ENCODE measurements at regions not wholly inside any gene's neighbourhood (a gene's known extent, or its start where the extent isn't known, plus 50 kb on each side); places are given as distances from the start of the nearest gene placed in this dataset.

DNA sequence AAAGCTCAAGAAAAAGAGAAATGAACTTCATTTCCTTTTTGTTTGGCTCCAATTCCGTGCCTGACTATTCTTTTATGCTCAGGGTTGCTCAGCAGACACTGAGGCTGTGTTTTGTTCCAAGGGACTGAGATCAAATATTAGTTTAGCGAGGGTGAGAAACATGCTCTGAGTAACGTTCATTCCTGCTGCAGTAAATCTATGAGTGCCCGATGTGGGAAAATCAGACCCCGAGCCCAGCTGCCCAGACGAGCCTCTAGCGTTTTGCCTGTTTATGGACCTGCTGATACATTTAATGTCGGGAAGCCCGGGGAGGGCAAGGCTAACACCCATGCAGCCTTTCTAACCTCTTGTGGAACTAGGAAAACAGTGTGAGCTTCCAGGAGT, 119.2 kb downstream of the VAPA start:
- no peak for DNase-seq (ENCODE audit: low spot score)

DNA sequence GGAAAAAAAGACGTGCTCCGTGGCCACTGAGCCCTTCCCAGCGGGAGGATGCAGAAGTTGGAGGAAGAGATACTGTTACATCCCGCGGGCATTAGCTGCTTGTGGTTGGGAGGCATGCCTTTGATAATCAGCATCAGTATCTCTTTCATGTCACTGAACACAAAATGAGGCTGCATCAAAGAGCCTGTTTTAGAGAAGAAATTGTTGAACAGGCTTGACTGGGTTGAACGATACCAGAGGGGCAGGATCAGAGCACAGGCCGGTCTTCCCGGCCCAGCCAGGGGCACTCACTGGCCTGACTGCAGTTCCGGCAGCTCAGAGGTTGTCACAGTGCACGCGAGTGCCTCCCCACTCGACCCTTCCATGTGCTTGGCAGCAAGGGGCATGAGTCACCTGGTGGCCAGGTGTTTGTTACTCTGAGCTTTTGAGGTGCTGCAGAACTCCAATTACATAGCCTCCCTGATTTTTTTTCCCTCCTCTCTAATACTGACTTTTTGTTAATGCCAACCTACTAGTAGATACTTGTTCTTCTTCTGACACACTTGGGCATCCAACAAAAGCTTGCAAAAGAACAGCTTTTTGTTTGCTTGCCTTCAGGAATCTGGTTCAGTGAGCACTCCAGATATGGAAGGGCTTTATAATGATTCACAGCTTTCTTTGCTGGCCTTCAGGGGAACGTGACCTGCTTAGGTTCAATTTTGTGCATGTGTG, 121.6 kb downstream of the VAPA start:
- no peak for DNase-seq (ENCODE audit: low spot score)

DNA sequence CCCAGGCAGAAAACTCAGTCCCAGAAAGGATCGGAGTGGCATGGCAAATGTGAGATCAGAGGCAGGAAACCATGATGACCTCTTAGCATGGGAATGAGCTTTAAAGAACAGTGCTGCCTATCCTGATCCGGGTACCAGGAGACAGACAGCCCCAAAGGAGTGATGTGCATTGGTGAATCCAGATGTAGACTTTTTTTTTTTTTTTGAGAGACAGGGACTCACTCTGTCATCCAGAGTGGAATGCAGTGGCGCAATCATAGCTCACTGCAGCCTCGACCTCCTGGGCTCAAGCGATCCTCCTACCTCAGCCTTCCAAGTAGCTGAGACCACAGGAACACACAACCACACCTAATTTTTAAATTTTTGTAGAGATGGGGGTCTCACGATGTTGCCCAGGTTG, 122.7 kb downstream of the VAPA start:
- no peak for DNase-seq (ENCODE audit: low spot score)

DNA sequence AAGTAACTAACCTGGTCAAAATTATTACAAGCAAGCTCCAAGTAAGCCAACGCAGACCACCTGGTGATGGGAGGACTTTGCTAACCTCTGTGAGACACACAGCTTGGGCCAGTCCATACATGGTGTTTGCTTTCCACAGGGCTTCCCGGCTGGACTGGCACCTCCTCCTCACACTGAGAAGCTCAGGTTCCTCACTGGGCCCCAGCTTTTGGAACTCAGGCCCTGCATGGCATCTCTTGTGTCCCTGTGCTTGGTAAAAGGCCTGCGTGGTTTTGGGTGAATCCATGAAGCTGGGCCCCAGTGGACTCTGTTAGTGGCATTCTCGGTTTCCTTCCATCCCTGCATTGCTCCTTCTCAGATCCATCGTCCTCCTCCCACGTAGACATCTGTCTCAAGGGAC, 123.4 kb downstream of the VAPA start:
- no peak for DNase-seq (ENCODE audit: low spot score)

DNA sequence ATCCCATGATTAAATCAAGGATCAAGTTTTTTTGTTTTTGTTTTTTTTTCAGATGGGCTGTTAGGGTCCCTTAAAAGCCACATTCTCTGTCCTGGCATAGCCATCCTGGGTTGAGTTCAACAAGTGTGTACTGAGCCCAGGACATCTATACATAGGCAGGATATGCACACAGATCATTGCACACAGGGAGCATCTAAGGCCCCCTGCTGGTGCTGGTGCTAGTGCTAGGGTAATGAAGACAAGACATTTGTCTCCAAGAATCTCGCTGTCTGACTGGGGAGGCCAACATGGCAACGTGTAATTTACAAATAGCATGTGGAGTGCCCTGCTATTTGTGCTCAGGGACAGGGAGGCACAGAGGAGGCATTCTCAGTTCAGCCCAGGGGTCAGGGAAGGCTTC, 124.5 kb downstream of the VAPA start:
- DNase-seq (ENCODE audit: low spot score): no peak

DNA sequence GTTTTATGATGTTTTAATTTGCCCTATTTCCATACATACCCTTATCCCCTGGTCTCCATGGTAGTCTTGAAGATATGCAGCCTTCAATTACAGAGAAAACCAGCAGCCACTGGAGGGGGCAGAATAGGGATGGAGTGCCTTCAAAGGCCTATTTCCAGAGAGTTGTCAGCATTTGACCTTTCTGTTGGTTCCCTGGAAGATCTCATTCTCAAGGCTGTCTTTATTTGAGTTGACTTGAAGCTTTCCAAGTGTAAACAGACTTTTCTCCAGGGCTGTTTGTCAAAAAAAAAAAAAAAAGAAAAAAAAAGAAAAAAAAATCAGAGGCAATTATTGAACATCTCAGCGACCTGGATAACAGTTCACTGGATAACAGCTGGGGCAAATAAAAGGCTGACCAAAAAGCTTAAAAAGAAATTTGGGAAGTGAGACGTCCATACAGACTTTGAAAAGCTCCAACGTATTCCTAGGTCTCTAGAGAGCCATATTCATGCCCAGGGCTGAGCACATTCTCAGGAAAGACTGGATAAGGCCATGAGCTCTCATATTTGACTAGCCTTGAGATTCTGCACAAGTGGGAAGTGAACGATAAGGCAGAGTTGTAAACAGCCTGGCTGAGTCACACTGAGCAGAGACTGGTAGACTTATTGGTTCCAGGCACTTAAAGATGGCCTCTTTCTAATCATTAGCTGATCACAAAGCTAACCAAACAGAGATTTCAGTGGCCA, 126.6 kb downstream of the VAPA start:
- no peak for DNase-seq (ENCODE audit: low spot score)

DNA sequence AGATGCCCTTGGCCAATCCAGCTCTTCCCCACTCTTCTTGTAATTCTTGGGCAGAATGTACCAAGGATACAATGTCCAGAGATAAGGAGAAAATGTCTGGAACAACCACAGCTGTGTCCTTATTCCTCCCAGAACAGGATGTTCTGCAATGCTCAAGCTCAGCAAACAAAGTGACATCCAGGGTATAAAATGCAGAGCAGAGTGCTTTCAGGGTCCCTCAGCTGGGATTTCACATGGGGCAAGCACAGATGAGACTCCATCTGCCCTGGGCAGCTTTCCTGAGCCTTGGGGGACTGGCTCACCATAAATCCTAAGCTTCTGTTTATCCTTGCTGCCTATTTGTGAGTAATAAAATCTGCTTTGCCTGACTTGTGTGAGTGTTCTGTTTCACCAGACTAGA, 127.4 kb downstream of the VAPA start:
- DNase-seq (ENCODE audit: low spot score): no peak

DNA sequence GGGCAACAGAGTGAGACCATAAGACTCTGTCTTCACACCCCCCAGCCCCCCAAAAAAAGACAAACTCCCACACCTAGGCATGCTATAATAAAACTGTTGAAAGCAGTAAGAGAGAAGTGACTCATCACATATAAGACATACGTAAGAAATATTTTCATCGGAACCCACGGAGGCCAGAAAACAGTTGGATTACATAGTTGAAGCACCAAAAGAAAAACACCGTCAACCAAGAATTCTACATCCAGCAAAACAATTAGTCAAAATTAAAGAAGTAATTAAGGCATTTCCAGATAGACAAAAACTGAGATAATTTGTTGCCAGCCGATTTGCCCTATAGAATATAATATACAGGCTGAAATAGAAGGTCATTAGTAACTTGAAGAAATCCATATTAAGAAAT, 128.7 kb downstream of the VAPA start:
- DNase-seq (ENCODE audit: low spot score): no peak

DNA sequence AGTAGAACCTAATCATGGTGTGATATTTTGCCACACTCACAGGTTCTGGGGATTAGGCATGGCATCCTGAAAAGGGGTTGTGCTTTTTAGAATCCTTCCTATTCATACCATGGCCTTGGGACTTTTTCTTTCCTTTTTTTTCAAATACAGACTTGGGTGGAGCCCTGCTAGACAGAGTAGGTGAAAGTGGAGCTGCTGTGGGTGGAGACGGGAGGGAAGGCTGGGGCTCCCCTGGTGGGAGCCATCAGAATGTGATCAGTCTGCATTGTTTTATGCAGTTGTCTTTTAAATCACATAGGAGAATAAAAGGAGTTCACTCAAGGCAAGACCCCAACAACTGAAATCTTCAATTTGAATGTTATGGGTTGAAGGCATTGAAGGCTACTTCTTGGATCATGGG, 130.2 kb downstream of the VAPA start:
- DNase-seq (ENCODE audit: low spot score): no peak

DNA sequence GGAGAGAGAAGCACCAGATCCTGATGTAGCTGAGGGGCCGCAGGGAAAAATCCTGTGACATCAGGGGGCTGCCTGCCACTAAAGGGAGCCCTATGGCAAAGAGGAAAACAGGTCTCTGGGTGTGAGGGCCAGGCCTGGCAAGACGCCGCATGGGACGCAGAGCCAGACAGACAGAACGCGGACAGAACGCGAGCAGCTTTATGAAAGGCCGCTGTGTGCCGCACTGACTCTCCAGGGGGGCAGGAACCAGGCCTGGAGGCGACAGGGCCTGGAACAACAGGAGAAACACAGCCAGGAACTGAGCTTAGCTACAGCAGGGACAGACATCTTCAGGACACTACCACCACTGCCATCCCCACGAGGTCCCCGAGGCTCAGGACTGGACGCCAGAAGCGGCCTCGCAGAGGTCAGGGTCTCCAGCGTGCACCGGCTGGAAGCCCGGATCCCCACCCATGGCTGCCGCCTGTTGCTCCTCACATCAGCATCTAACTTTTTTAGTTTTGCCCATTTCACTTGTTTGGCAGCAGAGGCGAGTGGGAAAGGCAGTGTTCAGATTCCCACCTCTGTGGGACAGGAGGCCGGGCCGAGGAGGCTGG, 131.6 kb downstream of the VAPA start:
- DNase-seq (ENCODE audit: low spot score): no peak

DNA sequence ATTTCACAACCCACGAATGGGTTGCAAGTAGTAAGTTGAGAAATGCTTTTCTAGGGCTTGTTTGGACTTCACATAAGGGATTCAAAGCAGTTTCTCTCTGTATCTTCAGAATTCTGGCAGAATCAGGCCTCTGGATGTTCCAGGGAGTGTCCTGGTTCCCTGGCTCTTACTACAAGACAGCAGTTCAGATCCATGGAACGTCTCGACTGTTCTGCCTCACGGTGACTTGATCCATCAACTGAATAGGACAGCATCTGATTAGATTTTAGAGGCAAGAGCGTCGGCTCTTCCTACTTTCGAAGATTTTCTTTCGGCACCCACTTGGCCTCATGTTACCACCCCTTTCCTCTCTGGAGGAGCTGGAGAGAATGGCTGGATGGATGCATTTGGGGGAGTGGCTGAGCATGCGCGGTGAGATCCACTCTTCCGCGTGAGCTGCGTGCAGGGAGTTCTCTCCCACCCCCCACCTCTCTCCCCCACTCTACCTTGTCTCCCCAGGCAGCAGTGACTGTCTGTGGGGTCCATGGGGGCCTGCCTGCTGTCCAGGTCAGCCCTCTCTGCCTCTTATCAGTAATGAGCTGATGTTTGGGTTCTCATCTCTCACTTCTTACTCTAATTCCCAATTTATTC, 132.5 kb downstream of the VAPA start:
- no peak for DNase-seq (ENCODE audit: low spot score)

DNA sequence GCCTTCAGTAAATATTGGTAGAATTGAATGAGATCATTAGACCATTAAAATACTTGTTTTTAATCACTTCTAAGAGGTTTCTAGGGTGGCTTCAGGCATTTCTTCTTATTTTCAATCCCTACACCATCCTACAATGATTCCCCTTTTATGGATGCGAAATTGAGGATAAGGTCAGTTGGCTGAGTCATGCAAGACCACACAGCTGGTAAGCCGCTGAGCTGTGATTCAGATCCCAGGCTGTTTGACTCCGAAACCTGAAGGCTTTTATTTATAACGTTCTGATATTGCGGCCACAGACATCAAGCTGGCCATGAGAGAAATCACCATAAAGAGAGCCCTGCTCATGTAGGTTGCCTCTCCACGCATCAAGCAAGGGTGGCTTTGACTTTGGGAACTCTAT, 133.4 kb downstream of the VAPA start:
- DNase-seq (ENCODE audit: low spot score): no peak

DNA sequence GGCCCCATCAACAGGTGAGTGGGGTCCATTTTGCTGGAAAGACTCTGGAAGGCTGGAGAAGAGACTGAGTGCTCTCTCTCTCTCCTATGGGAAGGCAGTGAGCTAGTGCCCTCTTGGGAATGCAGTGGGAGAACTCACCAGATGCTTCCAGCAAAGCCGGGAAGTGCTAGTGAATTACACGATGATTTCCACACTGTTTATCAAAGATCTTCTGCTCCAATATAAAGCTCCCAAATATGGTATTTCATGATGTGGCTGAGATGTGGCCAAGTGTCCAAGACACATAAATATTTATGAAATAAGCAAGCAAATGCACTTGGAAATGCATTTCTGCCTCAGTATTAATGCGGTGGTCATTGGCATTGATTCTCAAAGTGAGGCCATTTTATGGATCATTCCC, 135.9 kb downstream of the VAPA start:
- DNase-seq (ENCODE audit: low spot score): no peak

DNA sequence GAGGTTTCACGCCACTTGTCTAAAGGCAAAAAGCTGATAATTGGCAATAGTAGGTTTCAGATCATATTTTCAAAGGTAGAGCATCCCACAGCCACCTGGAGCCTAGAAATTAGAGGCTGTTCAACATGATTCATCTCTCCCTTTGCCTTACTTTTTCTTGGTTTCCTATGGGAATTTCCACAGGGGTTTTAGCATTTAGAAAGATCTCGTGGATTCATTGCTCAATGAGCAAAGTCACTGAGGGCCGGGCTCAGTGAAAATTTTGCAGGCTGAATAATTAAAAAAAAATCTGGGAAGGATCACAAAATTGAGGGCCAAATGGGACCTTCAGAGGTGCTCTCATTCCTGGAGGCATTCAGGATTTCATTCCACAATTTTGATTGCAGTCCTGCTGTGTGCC, 137.1 kb downstream of the VAPA start:
- no peak for DNase-seq (ENCODE audit: low spot score)

DNA sequence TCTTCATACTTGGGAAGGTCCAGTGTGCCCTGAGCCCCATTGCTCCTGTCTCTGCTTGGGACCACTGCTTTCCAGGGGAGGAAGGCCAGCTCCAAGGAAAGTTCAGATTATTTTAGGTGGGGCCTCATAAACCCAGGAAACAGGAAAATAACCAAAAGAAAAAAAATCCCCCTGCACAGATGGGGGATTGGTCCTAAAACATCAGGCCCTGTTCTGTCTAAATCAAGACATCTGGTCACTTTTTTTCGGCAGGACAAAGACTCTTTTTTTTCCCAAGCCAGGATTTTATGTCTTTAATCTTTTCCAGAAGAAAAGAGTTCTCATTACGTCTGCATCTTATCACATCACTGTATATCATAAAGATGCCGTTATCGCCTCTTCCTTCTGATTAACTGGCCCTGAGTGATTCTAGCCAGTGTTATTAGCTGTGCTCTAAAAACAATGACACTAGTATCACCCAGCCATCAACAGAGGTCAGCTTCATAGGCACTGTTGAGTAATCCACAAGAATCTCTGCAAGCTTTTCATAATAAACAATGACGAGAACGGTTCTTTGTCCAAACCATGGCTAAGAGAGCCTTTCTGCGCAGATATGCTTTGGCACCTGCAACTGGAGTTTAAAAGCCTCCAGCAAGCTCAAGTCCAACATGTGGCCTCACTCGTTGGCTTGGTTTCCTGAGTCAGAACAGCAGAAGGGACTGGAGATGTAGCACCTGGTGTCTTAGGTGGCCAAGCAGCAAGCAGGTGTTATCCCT, 138.2 kb downstream of the VAPA start:
- no peak for DNase-seq (ENCODE audit: low spot score)

DNA sequence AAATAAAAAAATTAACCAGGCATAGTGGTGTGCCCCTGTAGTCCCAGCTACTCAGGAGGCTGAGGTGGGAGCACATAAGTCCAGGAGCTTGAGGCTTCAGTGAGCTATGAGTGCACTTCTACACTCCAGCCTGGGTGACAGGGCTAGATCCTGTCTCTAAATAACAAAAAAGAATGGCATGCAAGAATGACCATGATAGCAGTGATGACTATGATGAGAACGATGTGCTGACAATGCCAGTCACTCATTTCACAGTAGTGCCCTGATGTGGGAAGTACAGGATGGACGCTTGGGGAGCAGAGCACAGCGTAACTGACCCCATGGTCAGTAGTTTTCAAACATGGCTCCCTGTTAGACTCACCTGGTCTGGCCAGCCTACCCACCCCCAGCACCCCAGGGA, 139.1 kb downstream of the VAPA start:
- no peak for DNase-seq (ENCODE audit: low spot score)

DNA sequence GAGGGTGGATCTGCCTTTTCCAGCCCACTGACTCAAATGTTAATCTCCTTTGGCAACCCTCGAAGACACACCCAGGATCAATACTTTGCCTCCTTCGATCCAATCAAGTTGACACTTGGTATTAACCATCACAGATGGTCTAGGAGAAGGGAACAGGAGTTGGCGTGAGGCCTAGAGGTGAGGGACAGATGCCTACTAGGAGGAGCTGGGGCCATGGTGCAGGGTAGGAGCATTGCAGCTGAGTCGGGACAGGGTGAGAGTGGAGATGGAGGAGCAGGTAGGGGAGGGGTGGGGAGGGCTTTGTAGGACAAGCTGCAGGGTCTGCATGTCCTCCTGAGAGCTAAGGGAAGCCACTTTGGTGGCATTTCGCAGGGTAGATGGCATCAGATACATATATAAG, 140.0 kb downstream of the VAPA start:
- DNase-seq (ENCODE audit: low spot score): no peak

DNA sequence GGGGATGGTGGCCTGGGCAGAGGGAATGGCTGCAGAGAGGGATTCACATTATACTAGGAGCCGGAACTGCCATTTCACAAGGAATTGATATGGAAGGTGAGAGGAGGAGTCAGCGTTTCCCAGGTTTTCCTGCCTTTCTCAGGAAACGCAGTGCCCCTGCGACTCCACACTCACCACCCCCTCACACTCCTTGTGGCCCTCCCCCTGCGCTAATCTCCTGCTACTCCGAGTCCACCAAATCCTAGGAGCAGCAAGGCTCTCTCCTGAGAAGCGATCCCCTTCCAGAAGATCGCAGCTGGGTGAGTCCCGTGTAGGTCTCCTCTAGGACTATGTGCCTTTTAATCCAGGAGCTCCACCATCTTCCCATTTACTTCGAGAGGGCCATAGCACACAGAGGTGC, 140.6 kb downstream of the VAPA start:
- no peak for DNase-seq (ENCODE audit: low spot score)

DNA sequence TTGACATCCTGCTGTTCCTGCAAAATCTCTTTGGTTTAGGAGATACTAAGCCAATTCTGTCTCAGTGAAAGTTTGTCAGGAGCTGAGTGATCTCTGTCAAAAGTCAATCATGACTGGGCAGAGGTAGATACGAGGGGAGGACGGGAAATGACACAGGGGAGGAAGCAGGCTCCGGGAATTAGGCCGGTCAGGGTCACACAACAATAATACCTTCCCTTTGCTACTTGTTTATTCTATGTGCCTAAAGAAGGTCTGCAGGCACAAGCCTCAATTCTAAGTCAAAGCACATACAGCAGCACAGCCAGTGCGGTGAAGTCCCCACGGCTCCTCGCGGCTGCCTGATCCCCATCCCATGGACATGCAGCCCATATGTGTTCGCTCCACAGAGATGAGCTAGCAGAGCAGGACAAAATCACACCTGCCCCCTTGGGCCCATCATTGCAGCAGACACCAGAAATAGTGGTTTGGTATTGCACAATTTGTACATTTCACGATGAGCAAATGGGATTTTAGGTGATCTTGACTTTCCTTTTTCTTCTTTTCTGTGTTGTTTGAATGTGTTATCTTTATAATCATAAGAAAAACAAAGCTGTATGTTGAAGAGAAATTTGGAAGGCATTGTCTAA, 141.4 kb downstream of the VAPA start:
- DNase-seq (ENCODE audit: low spot score): no peak

DNA sequence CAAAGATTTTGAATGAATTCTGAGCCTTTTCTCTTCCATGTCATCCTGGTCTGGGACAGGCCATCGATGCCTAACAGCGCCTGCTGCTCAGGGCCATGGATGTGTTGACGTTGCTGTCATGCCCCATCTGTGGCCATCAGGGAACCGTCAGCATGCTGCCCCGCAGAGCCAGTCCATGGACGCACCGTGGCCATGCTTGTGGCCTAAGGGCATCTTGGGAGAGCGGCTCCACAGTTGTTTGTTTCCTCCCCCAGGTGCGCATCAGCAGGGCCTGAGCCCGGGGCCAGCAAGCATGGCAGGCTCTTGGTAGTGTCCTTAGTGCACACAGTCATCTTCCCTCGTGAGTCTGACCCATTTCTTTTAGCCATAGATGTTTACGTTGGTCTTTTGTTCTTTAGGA, 142.7 kb downstream of the VAPA start:
- no peak for DNase-seq (ENCODE audit: low spot score)

DNA sequence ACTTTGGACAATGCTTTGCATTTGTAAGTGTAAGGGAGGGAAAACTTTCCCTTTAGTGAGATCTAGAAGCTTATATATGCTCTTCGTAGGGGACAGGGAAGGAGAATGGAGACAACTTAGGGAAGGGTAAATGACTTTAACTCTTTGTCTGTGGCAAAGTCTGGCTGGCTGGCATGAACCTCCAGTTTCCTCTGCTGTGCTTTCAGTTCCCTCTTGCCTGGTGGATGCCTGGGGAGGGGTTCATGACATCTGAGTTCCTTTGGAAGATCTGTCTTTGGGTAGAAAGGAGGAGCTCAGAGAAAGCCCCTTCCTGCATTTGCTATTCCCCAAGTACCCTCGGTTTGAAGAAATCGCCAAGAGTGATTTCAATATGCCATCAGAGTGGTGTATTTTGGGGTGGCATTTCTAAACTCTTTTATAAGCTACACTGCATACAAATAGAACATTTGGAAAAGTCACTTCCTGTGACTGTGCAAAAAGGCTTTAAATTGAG, 143.6 kb downstream of the VAPA start:
- DNase-seq (ENCODE audit: low spot score): no peak

All from hematopoietic multipotent progenitor cell treated with erythropoietin and hydrocortisone succinate and interleukin-3 and kit ligand, for 17 days (in vitro differentiated cells).